GM18508 (cell line): ENCODE measurements at regions not wholly inside any gene's neighbourhood (a gene's known extent, or its start where the extent isn't known, plus 50 kb on each side); places are given as distances from the start of the nearest gene placed in this dataset.

Experiments
- ATAC-seq: cut with Tn5 transposase; IDR thresholded peaks from one replicate; pipeline ENCODE4 v1.9.1; 2021; ENCODE audit warnings: moderate number of reproducible peaks; ENCODE audit not compliant: insufficient read depth, unreplicated experiment

- ATAC-seq = no peak
Observed at GRCh38 chr1:239723776-239724367, 337.5 kb downstream of the CHRM3 start.

- no peak for ATAC-seq
Observed at GRCh38 chr1:239725371-239725770, 339.0 kb downstream of the CHRM3 start.

- ATAC-seq = no peak
Observed at GRCh38 chr1:239725933-239726332, 339.6 kb downstream of the CHRM3 start.

GRCh38 chr1:239730378-239730777 lies 344.0 kb downstream of the CHRM3 start:
- ATAC-seq = no peak

- no peak for ATAC-seq
Observed at GRCh38 chr1:239731082-239731748, 344.8 kb downstream of the CHRM3 start.

- no peak for ATAC-seq
Observed at GRCh38 chr1:239732770-239733169, 346.4 kb downstream of the CHRM3 start.

- no peak for ATAC-seq
Observed at GRCh38 chr1:239733995-239734394, 347.6 kb downstream of the CHRM3 start.

GRCh38 chr1:239735111-239735510 lies 348.7 kb downstream of the CHRM3 start:
- no peak for ATAC-seq

GRCh38 chr1:239736479-239736878 lies 350.1 kb downstream of the CHRM3 start:
- ATAC-seq = no peak

GRCh38 chr1:239739375-239739774 lies 352.3 kb upstream of the FMN2 start:
- no peak for ATAC-seq

GRCh38 chr1:239739919-239740318 lies 351.8 kb upstream of the FMN2 start:
- ATAC-seq = no peak

GRCh38 chr1:239742416-239743109 lies 349.1 kb upstream of the FMN2 start:
- no peak for ATAC-seq

- ATAC-seq = no peak
Observed at GRCh38 chr1:239744851-239745250, 346.8 kb upstream of the FMN2 start.

GRCh38 chr1:239755107-239755912 lies 336.4 kb upstream of the FMN2 start:
- no peak for ATAC-seq

GRCh38 chr1:239757716-239758115 lies 334.0 kb upstream of the FMN2 start:
- no peak for ATAC-seq

- no peak for ATAC-seq
Observed at GRCh38 chr1:239758756-239759155, 332.9 kb upstream of the FMN2 start.

GRCh38 chr1:239761509-239761908 lies 330.2 kb upstream of the FMN2 start:
- ATAC-seq = no peak

- ATAC-seq = no peak
Observed at GRCh38 chr1:239763850-239764249, 327.8 kb upstream of the FMN2 start.

GRCh38 chr1:239764546-239764945 lies 327.1 kb upstream of the FMN2 start:
- ATAC-seq = no peak

GRCh38 chr1:239765163-239765562 lies 326.5 kb upstream of the FMN2 start:
- no peak for ATAC-seq

- no peak for ATAC-seq
Observed at GRCh38 chr1:239771550-239771949, 320.1 kb upstream of the FMN2 start.
